Uterus (tissue), 3 donors: ENCODE measurements at regions not wholly inside any gene's neighbourhood (a gene's known extent, or its start where the extent isn't known, plus 50 kb on each side); places are given as distances from the start of the nearest gene placed in this dataset.

ENCODE experiments used
- DNase-seq, 2 donors: peaks; one replicate each; pipeline ENCODE4 v3.0.0-alpha.2; 2019 to 2020
- H3K27ac ChIP-seq, 2 donors: fragments of 200-600 bp; sonication (generic); 1 replicate in 1 of 2; 2 replicates in 1 of 2; pipeline ENCODE4 v1.5.1; 2016 to 2018
- H3K27me3 ChIP-seq, 2 donors: fragments of 200-600 bp; sonication (generic); one replicate each; pipeline ENCODE4 v1.5.1; 2018 to 2019; ENCODE audit warnings: control low read depth in 1 of 2
- H3K36me3 ChIP-seq, 2 donors: fragments of 200-600 bp; sonication (generic); one replicate each; pipeline ENCODE4 v1.5.1; 2019; ENCODE audit warnings: control low read depth in 1 of 2
- H3K4me1 ChIP-seq, 2 donors: fragments of 200-600 bp; sonication (generic); one replicate each; pipeline ENCODE4 v1.5.1; 2018 to 2019; ENCODE audit warnings: control low read depth in 1 of 2
- H3K4me3 ChIP-seq, 2 donors: fragments of 200-600 bp; sonication (generic); 1 replicate in 1 of 2; 2 replicates in 1 of 2; pipeline ENCODE4 v1.5.1; 2018 to 2019; ENCODE audit warnings: mild to moderate bottlenecking in 1 of 2
- H3K9me3 ChIP-seq, 2 donors: fragments of 200-600 bp; sonication (generic); one replicate each; pipeline ENCODE4 v1.5.1; 2019; ENCODE audit warnings: control low read depth in 1 of 2
- CTCF ChIP-seq, 4 experiments: fragments of 200-600 bp in 2 of 4; fragments of 450-650 bp in 2 of 4; sonication (generic) in 2 of 4; IDR thresholded peaks; one replicate each; pipeline ENCODE4 v1.5.1; 2016 to 2019; ENCODE audit warnings: antibody characterized with exemption in 4 of 4, mild to moderate bottlenecking in 2 of 4, moderate library complexity in 1 of 4
- POLR2A ChIP-seq, 2 donors: fragments of 450-650 bp; IDR thresholded peaks; one replicate each; pipeline ENCODE4 v1.6.1; 2016; ENCODE audit warnings: antibody characterized with exemption in 2 of 2, mild to moderate bottlenecking in 1 of 2, moderate library complexity in 1 of 2
- intact Hi-C: fragments of 100-400 bp; cut with DNase I; formaldehyde crosslinking; loops from one replicate; pipeline ENCODE4 v1.15.1; 2023; ENCODE audit warnings: low total_unique reads
- donor health status: DM: yes; HTN: yes; CAD: no.

DNA sequence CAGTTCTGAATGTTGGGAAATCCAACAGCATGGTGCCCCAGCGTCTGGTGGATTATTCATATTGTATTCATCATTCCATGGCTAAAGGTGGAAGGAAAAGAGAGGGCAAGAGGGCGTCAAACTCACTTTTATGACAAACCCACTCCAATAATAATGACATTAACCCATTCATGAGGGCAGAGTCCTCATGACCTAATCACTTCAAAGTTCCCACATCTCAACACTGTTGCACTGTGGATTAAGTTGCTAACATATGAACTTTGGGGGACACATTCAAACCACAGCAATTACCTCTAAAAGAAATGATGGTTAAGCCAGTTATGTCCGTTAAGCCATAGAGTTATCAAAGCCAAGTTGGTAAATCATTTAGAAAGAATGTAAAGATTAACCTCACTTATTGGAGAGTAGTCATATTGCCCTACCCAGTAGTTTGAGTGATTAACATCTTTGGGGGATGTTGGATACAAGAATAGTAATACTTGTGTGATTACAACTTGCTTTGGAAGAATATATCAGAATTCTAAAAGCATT, 212.4 kb upstream of the FLRT2 start:
- Histone ChIP-seq H3K4me1 (no peaks in the 10 kb centered on the region), H3K9me3 (no peaks in the 10 kb centered on the region), H3K4me3 (no peak overlapping the region), H3K36me3 (no peaks in the 10 kb centered on the region), H3K27me3 (no peaks in the 10 kb centered on the region), H3K27ac (no peak overlapping the region)
- TF ChIP-seq POLR2A (IDR thresholded peaks at IDR 0.05) (no peak), CTCF (IDR thresholded peaks at IDR 0.05) (no peak)
- intact Hi-C loops: no loop called here
- DNase-seq: no peak

DNA sequence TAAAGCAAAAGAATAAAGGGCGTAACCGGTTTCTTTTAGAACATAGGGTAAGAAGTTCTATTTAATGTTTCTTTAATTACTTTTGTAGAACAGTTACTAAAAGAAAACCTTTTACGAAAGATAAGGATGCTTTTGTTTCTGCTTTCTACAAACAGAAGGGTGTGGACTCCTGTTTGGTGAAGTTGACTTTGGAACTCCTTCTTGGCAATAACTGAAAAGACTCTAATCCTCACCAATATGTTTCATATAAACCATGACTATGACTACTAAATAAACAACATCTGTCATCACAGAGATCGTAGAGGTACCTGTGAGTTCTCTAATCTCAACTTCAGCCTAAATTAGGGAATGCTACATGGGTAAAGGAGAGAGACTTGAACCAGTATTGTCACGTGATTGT, 210.8 kb upstream of the FLRT2 start:
- no peaks in the 10 kb centered on the region for H3K4me1 ChIP-seq
- no peak overlapping the region for H3K27ac ChIP-seq
- no peak for DNase-seq
- intact Hi-C loops: no loop called here
- H3K27me3 ChIP-seq: no peaks in the 10 kb centered on the region
- H3K9me3 ChIP-seq: no peaks in the 10 kb centered on the region
- H3K4me3 ChIP-seq: no peak overlapping the region
- no peaks in the 10 kb centered on the region for H3K36me3 ChIP-seq
- TF ChIP-seq CTCF (IDR thresholded peaks at IDR 0.05): no peak
- TF ChIP-seq POLR2A (IDR thresholded peaks at IDR 0.05): no peak

DNA sequence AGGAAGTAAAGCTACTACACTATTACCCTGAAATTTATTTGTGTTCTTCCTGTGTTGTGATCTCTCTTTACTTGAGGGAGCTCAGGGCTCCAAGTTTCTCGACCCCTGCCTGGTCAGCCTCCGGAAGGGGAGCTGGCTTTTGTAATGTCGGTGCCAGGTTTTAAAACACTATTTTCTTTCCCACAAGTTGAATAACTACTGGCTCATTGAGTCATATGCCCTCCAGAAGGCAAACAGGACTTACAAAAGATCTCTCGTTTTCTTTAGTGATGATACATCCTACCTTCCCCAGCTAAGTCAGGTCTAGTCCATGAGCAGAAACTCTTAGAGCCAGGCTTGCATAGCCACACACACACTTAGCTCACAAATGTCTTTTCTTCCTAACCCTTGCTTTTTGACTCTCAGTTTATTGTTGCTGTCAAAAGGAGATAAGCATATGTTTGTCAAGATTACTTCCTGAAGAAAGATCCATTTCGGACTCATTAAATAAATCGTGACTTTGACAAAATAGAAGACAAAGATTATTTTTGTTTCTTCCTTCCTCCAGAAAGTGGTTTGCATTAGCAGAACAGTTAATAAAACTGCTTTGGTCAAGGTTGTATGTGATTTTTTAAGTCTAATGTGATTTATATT, 209.8 kb upstream of the FLRT2 start:
- Histone ChIP-seq H3K9me3 (no peaks in the 10 kb centered on the region), H3K4me3 (no peak overlapping the region), H3K36me3 (no peaks in the 10 kb centered on the region), H3K4me1 (no peaks in the 10 kb centered on the region), H3K27ac (no peak overlapping the region), H3K27me3 (no peaks in the 10 kb centered on the region)
- intact Hi-C loops: no loop called here
- TF ChIP-seq CTCF (IDR thresholded peaks at IDR 0.05) (no peak), POLR2A (IDR thresholded peaks at IDR 0.05) (no peak)
- no peak for DNase-seq

DNA sequence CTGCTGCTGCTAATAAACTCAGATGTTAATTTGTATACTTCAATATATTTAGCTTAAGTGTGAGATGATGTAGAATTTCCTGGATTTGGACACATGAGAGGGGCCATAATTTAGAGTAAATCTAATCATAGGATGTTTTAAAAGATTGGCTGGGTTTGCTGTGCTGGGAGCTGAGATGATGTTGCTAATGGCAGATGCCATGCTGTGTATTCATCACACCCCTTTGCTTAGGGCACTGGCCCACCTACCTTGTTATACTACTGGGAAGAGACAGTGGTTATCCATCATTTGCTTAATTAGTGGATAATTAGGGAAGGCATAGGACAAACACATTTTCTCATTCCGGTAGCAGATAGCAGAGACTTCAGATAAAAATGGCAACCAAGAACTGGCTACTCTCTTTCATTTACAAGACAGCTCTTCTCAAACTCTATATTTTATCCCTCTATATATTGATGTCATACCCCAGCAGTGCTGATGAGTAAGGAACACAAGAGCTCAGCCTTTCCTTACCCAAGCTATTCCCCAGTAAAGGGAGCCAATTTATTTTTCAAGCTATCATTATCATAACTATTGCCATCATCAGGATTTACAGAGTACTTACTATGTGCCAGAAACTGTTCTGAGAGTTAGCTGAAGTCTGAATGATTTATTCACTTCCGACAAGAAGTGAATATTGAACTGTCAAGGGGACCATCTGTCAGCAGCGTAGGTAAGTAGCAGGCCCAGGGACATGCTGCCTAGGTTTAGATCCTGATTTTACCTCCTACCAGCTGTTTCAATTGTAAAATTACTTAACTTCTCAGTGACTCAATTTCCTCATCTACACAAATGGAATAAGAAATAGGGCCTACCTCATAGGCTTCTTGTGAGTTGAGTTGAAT, 204.6 kb upstream of the FLRT2 start:
- Histone ChIP-seq H3K27me3 (no peaks in the 10 kb centered on the region), H3K36me3 (no peaks in the 10 kb centered on the region), H3K4me1 (no peaks in the 10 kb centered on the region), H3K9me3 (no peaks in the 10 kb centered on the region), H3K4me3 (no peak overlapping the region), H3K27ac (no peak overlapping the region)
- no peak for TF ChIP-seq POLR2A (IDR thresholded peaks at IDR 0.05)
- TF ChIP-seq CTCF (IDR thresholded peaks at IDR 0.05): no peak
- DNase-seq: no peak
- intact Hi-C loops: no loop called here

DNA sequence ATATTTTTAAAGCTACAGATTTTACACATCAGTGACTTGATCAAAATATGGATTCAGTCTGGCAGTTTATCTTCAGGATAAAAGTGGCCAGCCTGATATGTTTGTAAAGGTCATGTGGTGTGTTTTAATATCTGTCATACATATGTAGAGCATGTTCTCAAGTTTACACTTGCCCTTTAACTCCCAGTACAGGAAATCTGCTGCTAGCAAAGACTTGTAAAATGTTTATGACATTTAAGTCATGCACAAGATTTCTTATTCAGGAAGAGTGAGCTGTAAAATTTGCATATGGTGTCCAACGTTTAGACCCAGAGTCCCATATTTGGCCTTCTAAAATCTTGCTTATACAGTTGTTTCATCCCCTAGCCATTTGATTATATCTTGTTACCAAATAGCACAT, 197.5 kb upstream of the FLRT2 start:
- no peaks in the 10 kb centered on the region for H3K9me3 ChIP-seq
- H3K27ac ChIP-seq: no peak overlapping the region
- no peak overlapping the region for H3K4me3 ChIP-seq
- intact Hi-C loops: no loop called here
- H3K27me3 ChIP-seq: no peaks in the 10 kb centered on the region
- no peaks in the 10 kb centered on the region for H3K4me1 ChIP-seq
- H3K36me3 ChIP-seq: no peaks in the 10 kb centered on the region
- no peak for DNase-seq
- TF ChIP-seq CTCF (IDR thresholded peaks at IDR 0.05) (no peak), POLR2A (IDR thresholded peaks at IDR 0.05) (no peak)
